IPS DF 4.7 (cell line): ENCODE measurements at regions not wholly inside any gene's neighbourhood (a gene's known extent, or its start where the extent isn't known, plus 50 kb on each side); places are given as distances from the start of the nearest gene placed in this dataset.
"Not testable (repeated sequence)": the region's sequence is repeated elsewhere in the genome, so short reads cannot be mapped to it uniquely, and the experiment has no call there.

Experiments used
- DNase-seq: peaks from one replicate; pipeline ENCODE4 v3.0.0-alpha.2; 2013; ENCODE audit warnings: low spot score; ENCODE audit errors: extremely low read depth

DNA sequence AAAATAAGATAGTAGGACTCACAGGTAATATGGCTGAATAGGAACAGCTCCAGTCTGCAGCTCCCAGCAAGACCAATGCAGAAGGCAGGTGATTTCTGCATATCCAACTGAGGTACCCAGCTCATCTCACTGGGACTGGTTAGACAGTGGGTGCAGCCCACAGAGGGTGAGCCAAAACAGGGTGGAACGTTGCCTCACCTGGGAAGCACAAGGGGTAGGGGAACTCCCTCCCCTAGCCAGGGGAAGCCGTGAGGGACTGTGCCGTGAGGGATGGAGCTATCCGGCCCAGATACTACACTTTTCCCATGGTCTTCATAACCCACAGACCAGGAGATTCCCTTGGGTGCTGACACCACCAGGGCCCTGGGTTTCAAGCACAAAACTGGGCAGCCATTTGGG, 114.8 kb upstream of the GNAI1 start:
- not testable (repeated sequence) for DNase-seq

DNA sequence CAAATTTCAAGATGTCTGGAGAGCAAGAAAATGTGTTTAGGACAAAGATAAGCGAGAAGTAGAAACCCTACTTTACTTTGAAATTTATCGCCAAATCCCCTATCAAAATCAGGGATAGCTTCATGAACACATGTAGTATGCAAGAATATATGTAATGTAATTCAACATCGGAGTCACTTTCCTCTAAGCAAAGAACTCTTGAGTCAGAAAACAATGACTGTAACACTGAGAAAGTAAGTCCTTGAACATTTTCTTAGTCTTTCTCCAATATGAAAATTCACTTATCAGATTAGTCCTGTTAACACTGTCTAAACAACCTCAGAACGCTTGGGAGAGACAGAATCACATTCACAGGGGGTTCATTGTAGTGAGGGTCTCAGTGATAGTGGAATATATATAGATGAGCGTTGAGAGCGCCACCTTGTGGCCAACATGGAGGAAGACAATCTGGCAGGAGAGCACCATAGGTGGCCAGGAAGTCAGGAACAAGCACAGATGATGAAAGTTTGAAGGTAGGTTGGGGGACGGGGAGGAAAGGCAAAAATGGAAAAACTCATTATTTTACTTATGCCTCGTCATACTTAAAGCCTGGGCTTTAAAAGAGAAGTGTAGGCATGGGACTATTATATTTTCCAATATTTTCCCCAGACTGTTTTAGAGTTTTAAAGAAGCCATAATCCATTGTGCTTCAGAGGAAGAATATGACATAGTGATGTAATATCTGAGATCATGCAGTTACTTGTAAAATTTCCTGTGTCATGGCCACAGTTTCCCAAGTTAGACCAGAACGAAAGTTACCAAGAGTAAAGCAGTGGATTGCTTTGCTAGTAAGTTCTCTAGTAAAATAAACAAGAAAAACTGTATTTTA, 115.5 kb upstream of the GNAI1 start:
- DNase-seq: peak; percentile 62

DNA sequence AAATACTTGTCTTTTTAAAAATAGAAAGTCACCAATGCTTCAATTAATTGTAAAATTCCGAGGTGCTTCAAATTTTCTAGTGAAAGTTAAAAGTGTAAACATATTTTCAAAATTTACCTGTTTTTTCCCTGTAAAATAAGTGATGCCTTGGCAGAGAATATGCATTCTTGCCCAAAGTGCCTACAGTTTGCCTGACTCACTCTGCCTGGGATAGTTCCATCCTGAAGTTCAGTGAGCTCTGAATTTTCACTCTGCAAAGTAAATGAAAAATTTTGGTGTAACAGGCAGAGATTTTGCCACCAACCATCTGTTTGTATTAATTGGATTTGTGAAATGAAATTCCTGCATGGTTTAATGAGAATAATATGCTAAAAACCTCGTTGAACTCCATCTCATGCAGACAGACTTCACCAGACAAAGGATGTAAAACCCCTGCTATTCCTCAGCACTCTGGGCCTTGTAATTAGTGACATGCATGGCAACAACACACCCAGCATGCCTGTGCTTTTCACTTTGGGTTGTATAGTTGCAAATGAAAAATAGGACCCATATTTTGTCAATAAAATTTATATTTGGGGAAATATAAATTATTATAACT, 117.4 kb upstream of the GNAI1 start:
- DNase-seq: no peak

DNA sequence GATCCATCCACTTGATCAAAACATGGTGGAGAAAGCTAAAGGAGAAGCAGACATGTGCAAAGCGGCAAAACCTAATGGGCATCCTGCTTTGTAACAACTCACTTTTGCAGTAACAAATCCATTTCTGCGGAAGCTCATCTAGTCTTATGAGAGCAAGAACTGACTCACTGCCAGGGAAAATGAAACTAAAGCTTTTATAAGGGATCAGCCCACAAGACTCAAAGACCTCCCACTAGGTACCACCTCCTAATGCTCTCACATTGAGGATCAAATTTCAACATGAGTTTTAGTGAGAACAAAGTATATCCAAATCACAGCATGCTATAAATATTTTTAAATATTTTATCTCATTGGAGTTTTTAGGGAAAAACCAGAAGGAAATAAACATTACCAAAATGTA, 120.1 kb upstream of the GNAI1 start:
- DNase-seq: peak; percentile 11

DNA sequence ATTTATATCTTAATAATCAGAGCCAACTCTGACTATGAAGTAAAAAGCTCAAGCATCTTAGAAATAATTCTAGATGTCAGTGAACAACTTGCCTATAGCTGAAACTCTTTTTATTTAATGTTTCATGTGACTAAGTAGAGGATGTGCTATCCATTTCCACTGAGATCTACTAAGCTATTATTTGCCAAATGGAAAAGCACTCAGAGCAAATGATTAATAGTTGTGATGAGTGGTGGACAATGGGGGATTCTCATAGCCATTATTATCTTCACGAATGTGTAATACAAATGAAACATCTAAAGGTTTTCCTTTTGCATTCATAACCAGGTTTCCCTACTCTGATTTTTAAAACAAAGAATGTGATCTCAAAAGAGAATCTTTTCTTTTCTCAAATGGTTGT, 126.6 kb upstream of the GNAI1 start:
- DNase-seq: no peak

DNA sequence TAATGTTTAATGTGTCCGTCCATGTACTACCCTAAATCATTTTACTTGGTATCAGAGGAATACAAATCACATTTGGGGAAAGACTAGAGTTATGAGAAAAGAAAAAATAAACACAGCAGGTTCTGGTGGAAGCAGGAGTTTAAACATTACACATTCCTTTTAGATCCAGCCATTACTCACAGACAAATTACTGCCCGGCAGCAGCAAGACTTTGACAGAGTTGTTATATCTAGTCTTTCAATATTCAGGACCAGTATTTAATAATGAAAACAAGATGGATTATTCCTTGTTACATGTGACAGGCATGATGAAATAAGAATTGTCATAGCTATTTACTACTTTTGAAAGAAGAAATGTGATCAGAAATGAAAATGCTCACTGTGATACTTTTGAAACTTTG, 131.8 kb upstream of the GNAI1 start:
- no peak for DNase-seq

DNA sequence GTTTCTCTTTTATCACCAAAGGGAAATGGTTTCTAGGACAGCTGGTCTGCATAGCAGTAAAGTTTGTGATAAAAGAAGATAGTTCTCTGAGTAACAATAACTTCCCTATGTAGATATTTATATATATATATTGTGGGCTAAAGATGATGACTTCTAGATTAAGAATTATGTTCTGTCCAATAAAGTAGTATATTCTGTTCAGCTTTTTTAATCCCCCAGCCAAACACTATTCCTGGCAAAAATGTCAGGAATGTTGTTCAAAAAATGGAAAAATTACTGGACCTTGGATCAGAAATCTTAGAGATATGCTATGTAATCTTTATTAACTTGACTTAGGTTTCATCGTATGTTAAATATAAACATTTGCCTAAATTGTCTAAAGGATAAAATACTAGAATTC, 136.3 kb upstream of the GNAI1 start:
- DNase-seq: no peak

DNA sequence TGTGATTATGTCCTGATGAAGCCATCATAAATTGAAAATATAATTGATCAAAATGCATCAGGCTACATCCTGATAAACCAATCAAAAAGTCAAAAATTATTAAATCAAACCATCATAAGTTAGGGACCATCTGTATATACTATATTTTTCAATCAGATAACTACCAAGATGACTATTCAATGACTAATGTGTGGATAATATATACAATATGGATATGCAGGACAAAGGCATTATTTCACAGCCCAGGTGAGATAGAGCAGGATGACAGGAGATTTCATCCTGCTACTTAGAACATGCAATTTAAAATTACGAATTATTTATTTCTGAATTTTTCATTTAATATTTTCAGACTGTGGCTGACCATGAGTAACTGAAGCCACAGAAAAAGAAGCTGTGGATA, 137.3 kb upstream of the GNAI1 start:
- no peak for DNase-seq

DNA sequence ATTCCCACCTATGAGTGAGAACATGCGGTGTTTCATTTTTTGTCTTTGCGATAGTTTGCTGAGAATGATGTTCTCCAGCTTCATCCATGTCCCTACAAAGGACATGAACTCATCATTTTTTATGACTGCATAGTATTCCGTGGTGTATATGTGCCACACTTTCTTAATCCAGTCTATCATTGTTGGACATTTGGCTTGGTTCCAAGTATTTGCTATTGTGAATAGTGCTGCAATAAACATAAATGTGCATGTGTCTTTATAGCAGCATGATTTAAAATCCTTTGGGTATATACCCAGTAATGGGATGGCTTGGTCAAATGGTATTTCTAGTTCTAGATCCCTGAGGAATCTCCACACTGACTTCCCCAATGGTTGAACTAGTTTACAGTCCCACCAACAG, 138.9 kb upstream of the GNAI1 start:
- DNase-seq: not testable (repeated sequence)

DNA sequence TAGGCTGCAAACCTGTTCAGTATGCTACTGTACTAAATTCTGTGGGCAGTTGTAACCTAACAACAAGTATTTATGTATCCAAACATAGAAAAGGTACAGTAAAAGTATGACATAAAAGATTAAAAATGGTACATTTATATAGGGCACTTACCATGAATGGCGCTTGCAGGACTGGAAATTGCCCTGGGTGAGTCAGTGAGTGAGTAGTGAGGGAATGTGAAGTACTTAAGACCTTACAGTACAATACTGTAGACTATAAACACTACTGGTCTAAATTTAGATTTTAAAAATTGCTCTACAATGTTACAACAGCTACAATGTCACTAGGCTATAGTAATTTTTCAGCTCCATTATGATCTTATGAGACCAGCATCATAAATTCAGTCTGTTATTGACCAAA, 146.0 kb upstream of the GNAI1 start:
- DNase-seq: no peak

DNA sequence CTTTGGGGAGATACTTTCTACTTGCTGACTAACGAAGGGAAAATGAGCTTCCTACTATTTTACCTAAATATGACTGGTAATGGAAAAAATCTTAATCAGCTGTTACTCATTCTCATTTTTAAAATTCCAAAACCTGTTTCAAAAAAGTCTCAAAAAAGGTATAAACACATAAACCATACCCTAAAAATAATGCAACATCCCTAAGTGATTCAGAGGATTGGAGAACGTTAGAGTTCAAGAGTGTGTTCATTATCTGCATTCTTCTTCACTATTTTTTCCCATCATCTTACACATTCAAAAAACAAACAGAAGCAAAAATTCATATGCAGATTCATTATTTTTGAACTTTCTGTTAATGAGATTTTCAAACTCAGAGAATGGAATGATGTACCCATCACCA, 150.4 kb upstream of the GNAI1 start:
- DNase-seq: no peak

DNA sequence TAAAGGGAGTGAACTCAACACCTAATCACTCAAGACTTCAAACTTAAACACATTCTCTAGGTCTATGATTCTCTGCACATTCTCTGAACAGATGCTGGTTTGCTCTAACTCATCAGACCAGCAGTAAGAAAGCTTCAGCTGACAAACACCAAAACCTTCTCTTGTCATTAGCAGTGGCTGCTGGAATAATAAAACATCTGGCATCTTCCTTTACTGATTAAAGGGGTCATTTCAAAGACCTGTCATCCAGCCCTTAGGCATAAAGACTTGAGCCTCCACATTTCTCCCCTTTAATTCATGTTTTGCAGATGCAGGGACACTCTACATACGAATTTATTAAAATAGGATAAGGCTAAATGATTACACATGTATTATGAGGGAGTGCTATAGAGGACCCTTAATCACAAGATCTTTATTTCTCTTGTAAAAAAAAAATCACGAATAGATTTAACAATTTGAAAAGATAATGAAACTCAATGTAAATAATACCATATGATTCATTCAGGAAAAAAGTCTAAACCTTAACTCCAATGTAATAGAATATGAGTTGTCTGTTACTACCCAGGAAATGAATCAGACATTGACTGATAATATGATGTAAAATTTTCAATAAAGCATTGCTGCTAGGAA, 152.4 kb upstream of the GNAI1 start:
- DNase-seq: no peak

DNA sequence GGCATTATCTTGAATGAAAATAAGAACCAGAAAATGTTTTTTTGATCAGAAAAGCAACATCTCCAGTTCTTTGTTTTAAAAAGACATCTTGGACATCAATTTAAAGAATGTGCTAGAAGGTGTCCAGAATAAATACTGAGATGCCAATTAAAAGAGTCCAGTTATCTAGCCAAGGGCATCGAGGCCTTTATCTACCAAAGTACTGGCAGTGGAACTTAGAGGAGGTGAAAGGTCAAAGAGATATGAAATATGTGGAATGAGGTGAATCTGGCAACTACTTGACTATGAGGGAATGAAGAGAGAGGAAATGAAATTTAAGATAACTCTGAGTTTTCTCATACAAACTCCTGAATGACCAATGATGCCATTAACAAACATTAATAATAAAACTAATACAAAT, 154.3 kb upstream of the GNAI1 start:
- DNase-seq: no peak

DNA sequence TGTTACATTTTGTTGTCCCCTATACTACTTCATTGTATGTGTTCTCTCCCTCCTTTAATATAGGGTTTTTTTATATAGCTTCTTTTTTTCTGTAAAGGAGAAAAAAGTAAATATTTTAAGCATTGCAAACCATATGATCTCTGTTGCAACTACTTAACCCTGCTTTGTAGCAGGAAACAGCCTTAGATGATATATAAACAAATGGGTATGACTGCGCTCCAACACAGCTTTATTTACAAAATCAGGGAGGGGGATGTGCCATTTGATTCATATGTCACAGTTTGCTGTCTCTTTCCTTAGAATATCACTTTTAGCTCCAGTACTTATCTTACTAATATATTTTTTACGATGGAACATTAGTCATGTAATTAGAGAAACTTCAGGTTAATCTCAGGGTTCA, 155.2 kb upstream of the GNAI1 start:
- DNase-seq: no peak

DNA sequence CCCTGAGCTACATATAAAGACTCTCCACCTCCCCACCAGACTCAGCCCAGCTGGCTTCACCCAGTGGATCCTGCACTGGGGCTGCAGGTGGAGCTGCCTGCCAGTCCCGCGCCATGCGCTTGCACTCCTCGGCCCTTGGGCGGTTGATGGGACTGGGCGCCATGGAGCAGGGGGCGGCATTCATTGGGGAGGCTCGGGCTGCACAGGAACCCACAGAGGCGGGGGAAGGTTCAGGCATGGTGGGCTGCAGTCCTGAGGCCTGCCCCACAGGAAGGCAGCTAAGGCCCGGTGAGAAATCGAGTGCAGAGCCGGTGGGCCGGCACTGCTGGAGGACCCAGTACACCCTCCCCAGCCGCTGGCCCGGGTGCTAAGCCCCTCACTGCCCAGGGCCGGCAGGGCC, 157.2 kb upstream of the GNAI1 start:
- DNase-seq: no peak

DNA sequence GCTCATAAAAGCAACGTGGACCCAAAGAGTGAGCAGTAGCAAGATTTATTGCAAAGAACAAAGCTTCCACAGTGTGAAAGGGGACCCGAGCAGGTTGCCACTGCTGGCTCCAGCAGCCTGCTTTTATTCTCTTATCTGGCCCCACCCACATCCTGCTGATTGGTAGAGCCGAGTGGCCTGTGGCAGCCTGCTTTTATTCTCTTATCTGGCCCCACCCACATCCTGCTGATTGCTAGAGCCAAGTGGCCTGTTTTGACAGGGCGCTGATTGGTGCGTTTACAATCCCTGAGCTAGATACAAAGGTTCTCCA, 158.0 kb upstream of the GNAI1 start:
- DNase-seq: not testable (repeated sequence)

DNA sequence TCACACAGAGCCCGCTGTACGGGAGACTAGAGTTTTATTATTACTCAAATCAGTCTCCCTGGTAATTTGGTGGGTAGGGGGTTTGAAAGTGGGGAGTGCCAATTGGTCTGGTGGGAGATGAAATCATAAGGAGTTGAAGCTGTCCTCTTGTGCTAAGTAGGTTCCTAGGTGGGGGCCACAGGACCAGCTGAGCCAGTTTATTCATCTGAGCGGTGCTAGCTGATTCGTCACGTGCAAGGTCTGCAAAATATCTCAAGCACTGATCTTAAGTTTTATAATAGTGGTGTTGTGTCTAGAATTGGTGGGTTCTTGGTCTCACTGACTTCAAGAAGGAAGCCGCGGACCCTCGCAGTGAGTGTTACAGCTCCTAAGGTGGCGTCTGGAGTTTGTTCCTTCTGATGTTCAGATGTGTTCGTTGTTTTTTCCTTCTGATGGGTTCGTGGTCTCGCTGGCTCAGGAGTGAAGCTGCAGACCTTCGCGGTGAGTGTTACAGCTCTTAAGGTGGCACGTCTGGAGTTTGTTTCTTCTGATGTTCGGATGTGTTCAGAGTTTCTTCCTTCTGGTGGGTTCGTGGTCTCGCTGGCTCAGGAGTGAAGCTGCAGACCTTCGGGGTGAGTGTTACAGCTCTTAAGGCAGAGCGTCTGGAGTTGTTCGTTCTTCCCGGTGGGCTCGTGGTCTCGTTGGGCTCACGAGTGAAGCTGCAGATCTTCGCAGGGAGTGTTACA, 158.5 kb upstream of the GNAI1 start:
- DNase-seq: not testable (repeated sequence)

DNA sequence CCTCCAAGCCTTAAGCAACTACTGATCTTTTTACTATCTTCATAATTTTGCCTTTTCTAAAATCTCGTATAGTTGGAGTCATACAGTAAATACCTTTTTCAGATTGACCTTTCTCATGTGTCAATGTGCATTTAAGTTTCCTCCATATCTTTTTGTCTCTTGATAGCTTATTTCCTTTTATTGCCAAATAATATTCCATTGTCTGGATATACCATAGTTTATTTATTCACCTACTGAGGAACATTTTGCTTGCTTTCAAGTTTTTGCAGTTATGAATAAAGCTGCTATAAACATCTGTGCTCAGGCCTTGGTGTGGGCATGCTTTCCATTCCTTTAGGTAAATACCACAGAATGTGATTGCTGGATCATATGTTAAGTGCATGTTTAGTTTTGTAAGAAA, 161.2 kb upstream of the GNAI1 start:
- DNase-seq: no peak

DNA sequence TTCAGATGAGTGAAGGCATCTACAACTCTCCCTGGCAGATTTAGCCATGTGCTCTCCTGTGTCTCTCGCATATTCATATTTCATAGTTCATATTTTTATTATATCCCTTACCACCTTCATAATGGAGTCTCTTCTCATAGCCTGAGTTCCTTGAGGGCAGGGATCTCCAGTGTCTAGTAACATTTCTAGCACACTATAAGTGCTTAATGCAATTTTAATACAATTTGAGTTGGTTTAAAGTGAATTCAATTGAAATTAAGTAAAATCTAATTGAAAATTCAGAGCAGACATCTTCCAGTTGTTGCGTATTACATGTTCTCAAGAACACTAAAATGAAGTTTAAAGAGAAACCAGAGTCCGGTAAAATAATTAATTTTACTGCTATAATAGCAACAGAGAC, 163.6 kb upstream of the GNAI1 start:
- DNase-seq: no peak

DNA sequence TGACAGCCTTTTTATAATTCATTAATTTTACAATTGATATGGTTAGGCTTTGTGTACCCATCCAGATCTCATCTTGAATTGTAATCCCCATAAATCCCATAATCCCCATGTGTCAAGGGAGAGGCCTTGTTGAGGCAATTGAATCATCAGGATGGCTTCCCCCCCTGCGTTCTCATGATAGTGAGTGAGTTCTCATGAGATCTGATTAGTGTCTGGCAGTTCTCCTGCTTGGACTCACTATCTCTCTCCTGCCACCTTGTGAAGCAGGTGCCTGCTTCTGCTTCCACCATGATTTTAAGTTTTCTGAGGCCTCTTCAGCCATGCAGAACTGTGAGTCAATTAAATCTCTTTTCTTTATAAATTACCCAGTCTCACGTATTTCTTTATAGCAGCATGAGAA, 165.7 kb upstream of the GNAI1 start:
- no peak for DNase-seq

DNA sequence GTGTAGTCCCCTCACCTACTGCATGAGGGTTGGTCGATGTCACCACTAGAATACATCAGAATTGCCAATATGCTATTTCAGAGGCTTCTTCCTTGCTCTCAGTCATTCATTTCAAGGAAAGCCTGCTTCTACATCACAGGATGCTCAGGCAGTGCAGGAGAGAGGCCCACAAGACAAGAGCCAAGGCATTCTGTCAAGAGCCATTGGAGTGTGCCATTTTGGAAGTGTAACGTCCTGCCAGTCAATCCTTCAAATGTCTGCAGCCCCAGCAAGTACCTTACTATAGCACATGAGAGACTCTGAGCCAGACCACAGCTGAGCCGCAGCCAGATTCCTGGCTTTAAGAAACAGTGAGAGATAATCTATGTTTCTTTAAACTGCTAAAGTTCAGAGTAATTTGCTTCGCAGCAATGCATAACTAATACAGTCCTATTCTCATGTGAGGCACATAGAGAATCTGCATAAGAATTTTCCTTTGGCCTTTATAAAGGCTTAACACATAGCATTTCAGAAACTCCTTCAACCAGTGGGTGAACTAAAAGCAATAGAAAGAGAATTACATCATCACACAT, 166.5 kb upstream of the GNAI1 start:
- DNase-seq: peak; percentile 2

DNA sequence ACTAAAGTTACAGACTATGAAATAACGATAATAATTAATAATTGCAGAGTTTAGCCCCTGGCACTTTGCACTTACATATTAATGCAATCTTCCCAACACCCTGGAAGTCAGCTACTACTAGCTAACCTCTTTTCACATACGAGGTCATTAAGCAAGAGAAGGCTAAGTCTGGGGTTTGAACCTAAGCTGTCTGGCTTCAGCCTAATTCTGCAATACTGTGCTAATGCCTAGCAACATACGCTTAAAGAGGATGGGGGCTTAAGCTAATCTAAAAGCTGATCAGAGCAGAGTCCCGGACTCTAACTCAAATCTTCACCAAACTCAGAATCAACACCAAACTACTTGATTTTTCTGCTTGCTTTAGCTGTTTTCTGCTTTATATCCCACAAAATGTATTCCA, 168.7 kb upstream of the GNAI1 start:
- DNase-seq: no peak
